OCI-LY1 (cell line): ENCODE measurements at regions not wholly inside any gene's neighbourhood (a gene's known extent, or its start where the extent isn't known, plus 50 kb on each side); places are given as distances from the start of the nearest gene placed in this dataset.

Experiments
- CTCF ChIP-seq: fragments of 200-600 bp; sonication (generic), shearing (Covaris generic); IDR thresholded peaks from 2 replicates; pipeline ENCODE4 v1.5.1; 2017; ENCODE audit warnings: mild to moderate bottlenecking, antibody characterized with exemption, low read length, moderate library complexity, mixed read lengths
- EZH2 ChIP-seq: fragments of 200-600 bp; sonication (generic), shearing (Covaris generic); IDR thresholded peaks from 2 replicates; pipeline ENCODE4 v1.8.0; 2017; ENCODE audit warnings: borderline replicate concordance, mixed run types, mild to moderate bottlenecking, antibody characterized with exemption, low read length, moderate library complexity, mixed read lengths

GRCh38 chr13:63704521-63704920, 2288.9 kb upstream of the PCDH20 start:
- TF ChIP-seq EZH2, result no peak
- no peak for TF ChIP-seq CTCF
